IPS-20b (cell line): ENCODE measurements at regions not wholly inside any gene's neighbourhood (a gene's known extent, or its start where the extent isn't known, plus 50 kb on each side); places are given as distances from the start of the nearest gene placed in this dataset.

Experiments
- H3K27ac ChIP-seq: one replicate; pipeline ENCODE4 v1.5.1; 2013; ENCODE audit warnings: low read length
- H3K27me3 ChIP-seq: 2 replicates; pipeline ENCODE4 v1.6.1; 2013; ENCODE audit warnings: mild to moderate bottlenecking, low read length, inconsistent platforms; ENCODE audit not compliant: insufficient read depth
- H3K36me3 ChIP-seq: 2 replicates; pipeline ENCODE4 v1.6.1; 2013; ENCODE audit warnings: low read depth, mild to moderate bottlenecking, inconsistent platforms, low read length, moderate library complexity; ENCODE audit not compliant: insufficient read depth
- H3K4me1 ChIP-seq: 2 replicates; pipeline ENCODE4 v1.6.1; 2013; ENCODE audit warnings: mild to moderate bottlenecking, control low read depth, inconsistent platforms, low read length, moderate library complexity; ENCODE audit not compliant: insufficient read depth
- H3K4me3 ChIP-seq: 2 replicates; pipeline ENCODE4 v1.5.1; 2013; ENCODE audit warnings: mild to moderate bottlenecking, low read length, inconsistent platforms
- H3K9ac ChIP-seq: 2 replicates; pipeline ENCODE4 v1.6.1; 2013; ENCODE audit warnings: low read depth, mild to moderate bottlenecking, inconsistent platforms, low read length, moderate library complexity
- H3K9me3 ChIP-seq: 2 replicates; pipeline ENCODE4 v1.6.1; 2013; ENCODE audit warnings: mild to moderate bottlenecking, low read depth, low read length, inconsistent platforms; ENCODE audit not compliant: insufficient read depth

- no peaks in the 10 kb centered on the region for H3K4me1 ChIP-seq
- H3K9me3 ChIP-seq, result peaks cover 74% of the 10 kb centered on the region
- H3K4me3 ChIP-seq, result no peak overlapping the region
- no peak overlapping the region for H3K9ac ChIP-seq
- H3K27ac ChIP-seq, result no peak overlapping the region
- H3K36me3 ChIP-seq, result no peaks in the 10 kb centered on the region
- no peaks in the 10 kb centered on the region for H3K27me3 ChIP-seq
Observed at GRCh38 chr19:23855676-23856075, 59.0 kb upstream of the ZNF726 start.

DNA sequence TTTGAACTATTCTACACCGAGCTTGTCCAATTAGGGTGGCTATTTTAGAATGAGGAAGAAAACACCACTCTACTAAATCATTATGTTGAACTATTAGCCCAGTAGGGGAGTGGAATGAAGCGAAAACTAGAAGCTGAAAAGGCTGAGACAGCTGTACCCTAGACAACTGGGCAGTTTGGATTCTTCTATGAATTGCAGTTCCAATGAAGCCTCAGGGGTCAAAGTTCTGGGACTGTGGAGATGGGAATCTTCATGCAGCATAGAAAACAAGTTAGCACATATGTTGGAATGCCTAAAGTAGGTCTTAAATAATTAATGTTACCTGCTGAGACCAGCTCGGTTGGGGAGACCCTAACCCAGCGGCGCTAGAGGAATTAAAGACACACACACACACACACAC, 62.7 kb upstream of the ZNF726 start:
- no peaks in the 10 kb centered on the region for H3K36me3 ChIP-seq
- H3K9me3 ChIP-seq, result peaks cover 83% of the 10 kb centered on the region
- no peak overlapping the region for H3K9ac ChIP-seq
- no peak overlapping the region for H3K4me3 ChIP-seq
- no peaks in the 10 kb centered on the region for H3K4me1 ChIP-seq
- no peaks in the 10 kb centered on the region for H3K27me3 ChIP-seq
- no peak overlapping the region for H3K27ac ChIP-seq

DNA sequence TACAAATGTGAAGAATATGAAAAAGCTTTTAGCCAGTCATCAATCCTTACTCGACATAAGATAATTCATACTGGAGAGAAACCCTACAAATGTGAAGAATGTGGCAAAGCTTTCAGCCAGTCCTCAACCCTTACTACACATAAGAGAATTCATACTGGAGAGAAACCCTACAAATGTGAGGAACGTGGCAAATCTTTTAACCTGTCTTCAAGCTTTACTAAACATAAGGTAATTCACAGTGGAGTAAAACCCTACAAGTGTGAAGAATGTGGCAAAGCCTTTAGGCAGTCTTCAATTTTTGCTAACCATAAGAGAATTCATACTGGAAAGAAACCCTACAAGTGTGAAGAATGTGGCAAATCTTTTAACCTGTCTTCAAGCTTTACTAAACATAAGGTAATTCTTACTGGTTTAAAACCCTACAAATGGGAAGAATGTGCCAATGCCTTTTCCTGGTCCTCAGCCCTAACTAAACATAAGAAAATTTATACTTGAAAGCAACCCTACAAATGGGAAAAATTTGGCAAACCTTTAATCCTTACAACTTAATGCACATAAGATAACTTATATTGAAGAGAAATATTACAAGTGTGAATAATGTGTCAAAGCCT, 74.1 kb upstream of the ZNF681 start:
- Histone ChIP-seq H3K36me3 (no peaks in the 10 kb centered on the region), H3K9me3 (peaks cover 84% of the 10 kb centered on the region), H3K9ac (no peak overlapping the region), H3K4me3 (no peak overlapping the region), H3K4me1 (no peaks in the 10 kb centered on the region), H3K27me3 (no peaks in the 10 kb centered on the region), H3K27ac (no peak overlapping the region)

DNA sequence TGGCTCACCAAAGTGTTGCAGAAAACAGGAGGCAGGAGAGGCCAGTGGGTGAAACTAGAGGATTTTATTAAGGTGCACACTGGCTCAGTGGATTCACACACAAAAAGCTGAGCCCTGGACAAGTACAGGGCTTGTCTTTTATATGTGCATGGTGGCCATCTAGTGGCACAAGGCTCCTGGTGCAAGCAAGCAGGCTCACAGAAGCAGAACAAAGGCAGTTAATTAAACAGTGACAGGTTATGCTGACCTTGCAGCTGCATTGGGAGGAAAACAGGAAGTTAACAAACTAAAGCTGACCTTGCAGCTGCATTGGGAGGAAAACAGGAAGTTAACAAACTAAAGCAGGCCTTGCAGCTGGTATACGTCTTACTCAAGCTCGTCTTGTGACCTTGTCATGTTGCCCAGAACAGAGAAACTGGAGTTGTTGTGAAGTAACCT, 65.3 kb upstream of the ZNF681 start:
- no peak overlapping the region for H3K9ac ChIP-seq

DNA sequence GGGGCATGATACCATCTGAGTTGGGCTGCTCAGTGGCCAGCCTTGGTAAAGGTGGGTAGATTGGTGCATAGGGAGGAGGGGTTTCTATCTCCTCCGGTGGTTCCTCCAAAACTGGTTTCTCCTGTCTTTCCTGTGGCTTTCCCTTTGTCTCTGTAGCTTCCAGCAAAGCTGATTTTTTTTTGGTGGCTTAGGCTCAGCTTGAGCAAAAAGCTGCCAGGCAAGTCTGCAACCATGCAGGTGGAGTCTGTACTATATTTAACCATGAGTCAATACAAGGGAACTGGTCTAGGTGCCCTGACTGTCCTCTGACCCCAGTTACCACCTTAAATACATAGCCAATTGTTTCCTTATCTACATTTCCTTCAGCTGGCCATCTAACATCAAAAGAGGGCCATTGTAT, 64.0 kb upstream of the ZNF681 start:
- Histone ChIP-seq H3K4me1 (no peaks in the 10 kb centered on the region), H3K4me3 (0 out of 2 replicates have a peak overlapping the region, but pooled peaks have one; percentile 17), H3K27ac (no peak overlapping the region), H3K9ac (no peak overlapping the region), H3K9me3 (peaks cover 70% of the 10 kb centered on the region), H3K27me3 (no peaks in the 10 kb centered on the region), H3K36me3 (peaks cover 3% of the 10 kb centered on the region; the same call in 1 of the 2 replicates)

More for the DNA sequence above, 65.3 kb upstream of the ZNF681 start:
- Histone ChIP-seq H3K4me1 (no peaks in the 10 kb centered on the region), H3K36me3 (peaks cover 3% of the 10 kb centered on the region; the same call in 1 of the 2 replicates), H3K27me3 (no peaks in the 10 kb centered on the region), H3K4me3 (no peak overlapping the region; the same call in 1 of the 2 replicates), H3K27ac (no peak overlapping the region), H3K9me3 (peaks cover 74% of the 10 kb centered on the region)

DNA sequence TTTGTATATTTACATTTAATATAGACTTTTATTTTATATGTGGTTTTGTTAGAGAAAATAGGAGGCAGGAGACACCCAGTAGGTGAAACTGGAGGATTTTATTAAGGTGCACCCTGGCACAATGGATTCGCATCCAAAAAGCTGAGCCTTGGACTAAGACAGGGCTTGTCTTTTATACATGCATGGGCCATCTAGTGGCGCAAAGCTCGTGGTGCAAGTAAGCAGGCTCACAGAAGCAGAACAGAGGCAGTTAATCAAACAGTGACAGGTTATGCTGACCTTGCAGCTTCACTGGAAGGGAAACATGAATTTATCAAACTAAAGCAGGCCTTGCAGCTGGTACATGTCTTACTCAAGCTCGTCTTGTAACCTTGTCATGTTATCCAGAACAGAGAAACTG, 58.8 kb upstream of the ZNF681 start:
- Histone ChIP-seq H3K27ac (no peak overlapping the region), H3K36me3 (peaks cover 22% of the 10 kb centered on the region; the same call in 1 of the 2 replicates), H3K9ac (no peak overlapping the region), H3K9me3 (peaks cover 42% of the 10 kb centered on the region), H3K4me3 (no peak overlapping the region), H3K4me1 (no peaks in the 10 kb centered on the region), H3K27me3 (no peaks in the 10 kb centered on the region)

- Histone ChIP-seq H3K27me3 (no peaks in the 10 kb centered on the region), H3K9me3 (peaks cover 4% of the 10 kb centered on the region; the same call in 1 of the 2 replicates), H3K4me1 (no peaks in the 10 kb centered on the region), H3K9ac (no peak overlapping the region), H3K36me3 (peaks cover 39% of the 10 kb centered on the region; the same call in 1 of the 2 replicates), H3K27ac (no peak overlapping the region), H3K4me3 (no peak overlapping the region)
Observed at GRCh38 chr19:23810496-23810895, 51.8 kb upstream of the ZNF681 start.
